ENCODE measurements at regions not wholly inside any gene's neighbourhood (a gene's known extent, or its start where the extent isn't known, plus 50 kb on each side); places are given as distances from the start of the nearest gene placed in this dataset.

- TF ChIP-seq, protein P1, sequence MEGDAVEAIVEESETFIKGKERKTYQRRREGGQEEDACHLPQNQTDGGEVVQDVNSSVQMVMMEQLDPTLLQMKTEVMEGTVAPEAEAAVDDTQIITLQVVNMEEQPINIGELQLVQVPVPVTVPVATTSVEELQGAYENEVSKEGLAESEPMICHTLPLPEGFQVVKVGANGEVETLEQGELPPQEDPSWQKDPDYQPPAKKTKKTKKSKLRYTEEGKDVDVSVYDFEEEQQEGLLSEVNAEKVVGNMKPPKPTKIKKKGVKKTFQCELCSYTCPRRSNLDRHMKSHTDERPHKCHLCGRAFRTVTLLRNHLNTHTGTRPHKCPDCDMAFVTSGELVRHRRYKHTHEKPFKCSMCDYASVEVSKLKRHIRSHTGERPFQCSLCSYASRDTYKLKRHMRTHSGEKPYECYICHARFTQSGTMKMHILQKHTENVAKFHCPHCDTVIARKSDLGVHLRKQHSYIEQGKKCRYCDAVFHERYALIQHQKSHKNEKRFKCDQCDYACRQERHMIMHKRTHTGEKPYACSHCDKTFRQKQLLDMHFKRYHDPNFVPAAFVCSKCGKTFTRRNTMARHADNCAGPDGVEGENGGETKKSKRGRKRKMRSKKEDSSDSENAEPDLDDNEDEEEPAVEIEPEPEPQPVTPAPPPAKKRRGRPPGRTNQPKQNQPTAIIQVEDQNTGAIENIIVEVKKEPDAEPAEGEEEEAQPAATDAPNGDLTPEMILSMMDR (IDR thresholded peaks at IDR 0.05; ENCODE audit: low read depth, low read length) = no peak
- no peak for TF ChIP-seq POLR2A (IDR thresholded peaks at IDR 0.05; ENCODE audit: extremely low read depth, insufficient read length)
- TF ChIP-seq MYC (IDR thresholded peaks at IDR 0.05; ENCODE audit: low read depth, low read length) = no peak
- TF ChIP-seq, protein P2, sequence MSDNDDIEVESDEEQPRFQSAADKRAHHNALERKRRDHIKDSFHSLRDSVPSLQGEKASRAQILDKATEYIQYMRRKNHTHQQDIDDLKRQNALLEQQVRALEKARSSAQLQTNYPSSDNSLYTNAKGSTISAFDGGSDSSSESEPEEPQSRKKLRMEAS (IDR thresholded peaks at IDR 0.05; ENCODE audit: low read depth, low read length) = no peak
Observed at GRCh38 chr5:9971301-9971700, 278.4 kb downstream of the ATPSCKMT start.

Data from NB4 (cell line).